Epidermal melanocyte (primary cell): ENCODE measurements at regions not wholly inside any gene's neighbourhood (a gene's known extent, or its start where the extent isn't known, plus 50 kb on each side); places are given as distances from the start of the nearest gene placed in this dataset.
"Not testable (repeated sequence)": the region's sequence is repeated elsewhere in the genome, so short reads cannot be mapped to it uniquely, and the experiment has no call there.

ENCODE experiments used
- DNase-seq: peaks from one replicate; pipeline ENCODE4 v3.0.0; 2011; ENCODE audit warnings: low spot score; ENCODE audit not compliant: insufficient read length

- DNase-seq: no peak
These were observed 446.7 kb upstream of the GRAMD2B start for GRCh38 chr5:125976421-125977000.

DNA sequence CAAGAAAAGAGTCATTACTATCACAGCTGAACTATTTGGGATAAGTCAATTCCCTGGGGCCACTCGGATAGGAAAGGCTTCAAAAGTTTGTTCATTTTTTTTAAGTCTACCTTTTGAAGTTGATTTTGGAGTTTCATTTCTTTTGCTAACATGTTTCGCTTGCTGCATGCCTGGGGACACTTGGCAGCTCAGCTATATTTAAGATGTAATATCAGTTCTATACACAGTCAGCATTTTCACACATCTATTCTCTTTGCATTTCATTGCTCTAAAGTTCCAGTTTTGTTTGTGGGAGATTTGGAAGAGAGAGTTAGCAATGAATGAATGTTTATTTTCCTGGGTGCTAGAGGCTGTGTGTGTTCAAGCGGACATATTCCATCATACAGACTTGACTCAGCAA, 445.2 kb upstream of the GRAMD2B start:
- no peak for DNase-seq

GRCh38 chr5:125979636-125980035, 443.6 kb upstream of the GRAMD2B start:
- no peak for DNase-seq

- DNase-seq: no peak
These were observed 442.2 kb upstream of the GRAMD2B start for GRCh38 chr5:125981016-125981415.

DNA sequence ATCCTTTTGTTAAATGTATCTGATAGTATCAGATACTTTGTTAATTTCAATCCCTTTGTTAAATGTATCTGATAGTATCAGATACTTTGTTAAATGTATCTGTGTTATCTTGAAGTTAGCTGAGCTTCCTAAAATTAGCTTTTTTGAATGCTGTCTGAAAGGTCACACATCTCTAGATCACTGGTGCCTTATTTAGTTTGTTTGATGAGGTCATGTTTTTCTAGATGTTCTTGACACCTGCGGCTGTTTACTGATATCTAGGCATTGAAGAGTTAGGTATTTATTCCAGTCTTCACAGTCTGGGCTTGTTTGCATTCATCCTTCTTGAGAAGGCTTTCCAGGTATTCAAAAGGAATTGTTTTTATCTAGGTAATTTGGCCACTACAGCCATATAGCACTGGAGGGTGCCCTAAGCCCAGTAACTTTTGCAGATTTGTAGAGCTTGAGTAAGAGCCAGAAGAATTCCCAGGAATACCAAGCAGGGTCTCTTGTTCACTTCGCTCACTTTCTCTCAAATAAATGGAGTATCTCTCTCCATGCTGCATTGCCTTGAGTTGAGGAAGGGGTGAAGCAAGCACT, 435.4 kb upstream of the GRAMD2B start:
- DNase-seq: no peak

- DNase-seq: no peak
These were observed 431.2 kb upstream of the GRAMD2B start for GRCh38 chr5:125992050-125992449.

GRCh38 chr5:125999271-126000030, 423.8 kb upstream of the GRAMD2B start:
- DNase-seq: not testable (repeated sequence)

DNA sequence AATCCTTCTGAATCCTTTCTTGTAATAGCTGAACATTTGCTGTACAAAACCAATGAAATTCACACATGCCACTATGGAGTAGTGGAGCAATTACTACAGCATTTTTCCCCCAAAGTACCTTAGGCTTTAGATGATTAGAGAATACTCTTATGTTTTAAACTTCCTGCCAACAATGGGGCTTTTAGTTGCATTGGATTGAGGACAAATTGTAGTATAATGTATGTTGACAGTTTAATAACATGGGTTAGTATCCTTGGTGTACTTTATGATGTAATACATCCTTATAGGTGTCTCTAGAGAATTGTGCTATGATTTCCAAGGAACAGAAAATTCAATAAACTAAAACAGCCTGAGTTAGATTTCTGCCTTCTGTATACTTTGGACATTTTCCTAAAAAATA, 422.7 kb upstream of the GRAMD2B start:
- DNase-seq: no peak

GRCh38 chr5:126002222-126002897, 420.8 kb upstream of the GRAMD2B start:
- no peak for DNase-seq

GRCh38 chr5:126003309-126003708, 419.9 kb upstream of the GRAMD2B start:
- DNase-seq: peak; percentile 41

GRCh38 chr5:126004636-126005035, 418.6 kb upstream of the GRAMD2B start:
- no peak for DNase-seq

GRCh38 chr5:126007841-126008240, 415.4 kb upstream of the GRAMD2B start:
- no peak for DNase-seq

DNA sequence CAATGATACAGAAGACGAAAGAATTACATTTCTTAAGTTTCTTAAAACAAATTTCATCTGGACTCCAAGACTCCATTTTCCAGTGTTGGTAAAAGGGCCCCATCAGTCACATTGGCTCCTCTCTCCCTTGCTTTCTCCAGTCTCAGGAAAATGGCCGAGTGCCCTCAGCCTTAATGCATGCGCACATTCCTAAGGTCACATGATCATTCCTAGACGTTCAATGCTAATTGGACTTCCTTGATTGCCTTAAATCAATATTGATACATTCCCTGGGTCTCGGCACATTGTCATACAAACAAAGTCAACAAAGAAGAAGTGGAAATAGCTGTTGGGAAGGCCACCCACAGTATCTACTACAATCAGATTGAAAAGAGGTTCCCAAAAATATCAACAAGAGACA, 413.6 kb upstream of the GRAMD2B start:
- no peak for DNase-seq

DNA sequence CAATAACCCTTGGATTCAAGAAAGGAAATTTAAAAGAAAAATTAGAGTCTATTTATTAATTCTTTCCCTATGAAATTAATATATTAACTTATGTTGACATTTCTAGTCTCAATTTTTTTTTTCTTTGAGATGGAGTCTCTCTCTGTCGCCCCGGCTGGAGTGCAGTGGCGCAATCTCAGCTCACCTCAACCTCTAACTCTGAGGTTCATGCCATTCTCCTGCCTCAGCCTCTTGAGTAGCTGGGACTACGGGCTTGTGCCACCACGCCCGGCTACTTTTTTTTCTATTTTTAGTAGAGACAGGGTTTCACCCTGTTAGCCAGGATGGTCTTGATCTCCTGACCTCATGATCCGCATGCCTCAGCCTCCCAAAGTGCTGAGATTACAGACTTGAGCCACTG, 411.7 kb upstream of the GRAMD2B start:
- DNase-seq: not testable (repeated sequence)

DNA sequence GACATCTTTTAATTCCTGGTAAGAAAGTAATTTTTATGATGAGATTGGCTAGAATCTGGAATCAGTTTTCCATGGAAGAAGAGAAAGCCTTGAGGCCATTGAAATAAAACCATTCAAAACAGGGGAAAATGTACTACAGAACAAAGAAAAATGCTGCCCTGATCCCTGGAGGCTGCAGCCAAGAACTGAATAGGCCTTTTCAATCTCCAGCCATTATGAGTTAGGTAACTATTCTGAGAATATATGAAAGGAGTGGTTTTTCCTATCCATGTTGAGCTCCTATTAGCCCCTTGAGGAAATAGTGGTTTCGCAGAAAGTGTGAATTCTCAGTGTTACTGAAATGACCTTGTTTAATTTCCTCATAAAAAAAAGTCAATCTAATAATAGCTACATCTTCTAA, 408.5 kb upstream of the GRAMD2B start:
- DNase-seq: peak; percentile 40

GRCh38 chr5:126015235-126016181, 407.7 kb upstream of the GRAMD2B start:
- no peak for DNase-seq

DNA sequence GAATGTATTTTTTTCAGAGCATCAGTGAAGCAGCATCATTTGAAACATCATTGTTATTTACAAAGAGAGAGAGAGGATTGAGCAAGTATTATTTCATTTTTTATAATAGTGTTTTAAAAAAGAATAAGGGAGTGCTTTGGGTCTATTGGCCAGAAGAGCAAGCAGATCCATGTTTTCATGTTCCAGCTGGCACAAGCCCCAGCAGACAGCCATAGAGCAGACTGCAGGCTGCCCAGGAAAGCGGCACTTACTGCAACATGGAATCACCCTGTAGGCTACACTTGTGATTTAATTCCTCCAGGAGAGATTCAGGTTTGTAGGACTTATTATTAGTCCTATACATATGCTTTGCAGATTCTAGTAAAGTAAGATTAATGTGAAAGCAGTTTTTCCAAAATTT, 407.0 kb upstream of the GRAMD2B start:
- no peak for DNase-seq

- no peak for DNase-seq
These were observed 406.1 kb upstream of the GRAMD2B start for GRCh38 chr5:126017096-126017495.

- DNase-seq: no peak
These were observed 402.4 kb upstream of the GRAMD2B start for GRCh38 chr5:126020770-126021169.

- DNase-seq: no peak
These were observed 399.2 kb upstream of the GRAMD2B start for GRCh38 chr5:126023994-126024441.

- no peak for DNase-seq
These were observed 396.1 kb upstream of the GRAMD2B start for GRCh38 chr5:126027149-126027548.
